ENCODE measurements at regions not wholly inside any gene's neighbourhood (a gene's known extent, or its start where the extent isn't known, plus 50 kb on each side); places are given as distances from the start of the nearest gene placed in this dataset.

GRCh38 chr2:4900242-4900641 is 791.9 kb upstream of the SOX11 start:
- no peak for TF ChIP-seq EZH2 (IDR thresholded peaks at IDR 0.05; ENCODE audit: borderline replicate concordance, low read depth, low read length, severe bottlenecking)
- no peak for TF ChIP-seq CTCF (IDR thresholded peaks at IDR 0.05; ENCODE audit: borderline replicate concordance, extremely low read depth, low read length, poor library complexity, severe bottlenecking)

Data from DND-41 (cell line).